22Rv1 (cell line): ENCODE measurements at regions not wholly inside any gene's neighbourhood (a gene's known extent, or its start where the extent isn't known, plus 50 kb on each side); places are given as distances from the start of the nearest gene placed in this dataset.

Experiments
- H3K27ac ChIP-seq: fragments of 450-650 bp; 2 replicates; pipeline ENCODE4 v1.5.1; 2017
- CTCF ChIP-seq: fragments of 450-650 bp; IDR thresholded peaks from 2 replicates; pipeline ENCODE4 v1.5.1; 2017; ENCODE audit warnings: mild to moderate bottlenecking
- ZFX ChIP-seq: fragments of 450-650 bp; IDR thresholded peaks from 2 replicates; pipeline ENCODE4 v1.6.1; 2017; ENCODE audit warnings: antibody characterized with exemption, borderline replicate concordance

- TF ChIP-seq ZFX (no peak), CTCF (no peak)
- no peak overlapping the region for H3K27ac ChIP-seq
Observed at GRCh38 chr5:173466227-173466626, 138.0 kb upstream of the STC2 start.

GRCh38 chr5:173464813-173465212 lies 136.6 kb upstream of the STC2 start:
- no peak for TF ChIP-seq ZFX
- TF ChIP-seq CTCF: no peak

GRCh38 chr5:173463207-173463606 lies 135.0 kb upstream of the STC2 start:
- H3K27ac ChIP-seq: no peak overlapping the region
- no peak for TF ChIP-seq CTCF
- no peak for TF ChIP-seq ZFX

More at GRCh38 chr5:173464813-173465212, 136.6 kb upstream of the STC2 start:
- H3K27ac ChIP-seq: no peak overlapping the region

DNA sequence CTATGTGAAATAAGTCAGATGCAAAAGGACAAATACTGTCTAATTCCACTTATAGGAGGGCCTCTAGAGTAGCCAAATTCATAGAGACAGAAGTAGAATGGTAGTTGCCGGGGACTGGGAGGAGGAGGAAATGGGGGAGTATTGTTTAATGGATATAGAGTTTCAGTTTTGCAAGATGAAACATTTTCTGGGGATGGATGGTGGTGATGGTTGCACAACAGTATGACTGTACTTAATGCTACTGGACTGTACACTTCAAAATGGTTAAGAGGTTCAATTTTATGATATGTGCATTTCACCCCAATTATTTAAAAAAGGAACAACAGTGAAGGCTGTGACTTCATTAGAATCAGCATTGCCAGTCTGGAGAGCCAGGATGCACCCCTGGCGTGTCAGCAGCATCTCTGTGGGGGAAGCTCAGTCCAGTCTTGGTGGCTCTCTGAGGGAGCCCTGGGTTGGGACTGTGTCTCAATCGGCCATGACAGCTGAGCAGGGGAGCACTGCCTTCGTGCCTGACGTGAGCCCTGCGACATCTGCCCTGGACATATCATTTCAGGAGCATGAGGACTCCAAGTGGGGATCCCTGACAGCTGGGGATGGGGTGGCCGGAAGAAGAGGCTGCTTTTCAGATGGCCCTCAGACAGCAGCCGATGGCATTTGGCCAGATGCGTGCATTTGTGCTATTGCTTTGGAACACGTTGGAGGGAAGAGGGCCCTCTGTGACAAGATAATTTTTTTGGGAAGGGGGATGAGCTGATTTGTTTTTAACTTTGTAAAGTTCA lies 130.8 kb upstream of the STC2 start:
- no peak overlapping the region for H3K27ac ChIP-seq
- no peak for TF ChIP-seq ZFX
- TF ChIP-seq CTCF: no peak

GRCh38 chr5:173457482-173457881 lies 129.3 kb upstream of the STC2 start:
- H3K27ac ChIP-seq: no peak overlapping the region
- TF ChIP-seq CTCF (no peak), ZFX (no peak)

DNA sequence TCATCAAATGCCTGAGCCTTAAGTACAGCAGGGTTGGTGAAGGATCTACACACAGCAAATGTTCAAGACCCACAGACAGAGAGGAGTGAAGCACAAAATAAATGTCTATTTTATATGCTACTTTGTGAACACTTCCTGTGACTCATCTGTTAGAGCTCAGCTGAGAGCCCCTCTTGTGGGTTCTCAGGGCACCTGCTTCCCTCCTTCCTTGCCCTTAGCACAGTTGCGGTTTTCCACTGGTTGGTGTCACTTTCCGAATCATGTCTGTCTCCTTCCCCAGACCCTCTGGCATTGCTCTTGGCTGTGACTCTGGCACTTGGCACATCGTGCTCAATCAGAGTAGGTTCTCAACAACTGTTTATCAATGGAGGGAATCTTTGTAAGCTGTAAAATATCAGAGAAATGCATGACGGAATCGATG lies 128.5 kb upstream of the STC2 start:
- no peak overlapping the region for H3K27ac ChIP-seq
- no peak for TF ChIP-seq ZFX

- TF ChIP-seq ZFX: no peak
- no peak for TF ChIP-seq CTCF
- H3K27ac ChIP-seq: no peak overlapping the region
Observed at GRCh38 chr5:173456181-173456580, 128.0 kb upstream of the STC2 start.

GRCh38 chr5:173455599-173455957 lies 127.4 kb upstream of the STC2 start:
- no peak overlapping the region for H3K27ac ChIP-seq
- TF ChIP-seq CTCF: no peak
- no peak for TF ChIP-seq ZFX
